ENCODE measurements at regions not wholly inside any gene's neighbourhood (a gene's known extent, or its start where the extent isn't known, plus 50 kb on each side); places are given as distances from the start of the nearest gene placed in this dataset.

DNA sequence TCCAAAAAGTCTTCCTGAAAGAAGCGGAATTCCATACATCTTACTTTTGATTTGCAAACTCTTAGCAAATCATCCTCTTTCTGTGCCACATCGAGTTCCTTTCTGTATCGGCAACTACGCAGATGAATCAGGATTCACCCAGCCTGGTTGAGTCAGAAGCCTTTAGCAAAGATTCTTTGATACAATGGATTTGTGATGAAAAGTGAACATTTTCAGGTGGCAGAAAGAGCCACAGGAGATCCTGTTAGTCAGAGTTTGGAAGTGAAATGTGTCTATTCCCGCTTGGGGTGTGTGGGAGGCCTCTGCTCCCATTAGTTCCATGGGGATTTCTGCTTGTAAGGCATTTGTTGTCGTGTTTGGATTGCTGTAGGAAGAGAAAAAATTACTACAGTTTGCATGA, 351.8 kb upstream of the WWC1 start:
- TF ChIP-seq CTCF (optimal IDR thresholded peaks at IDR 0.05 in 1 of 3, IDR thresholded peaks at IDR 0.05 in 1 of 3, conservative IDR thresholded peaks at IDR 0.05 in 1 of 3; ENCODE audit: extremely low read depth in 1 of 3, insufficient read depth in 2 of 3, low read length in 3 of 3): no peak
- TF ChIP-seq EZH2 (IDR thresholded peaks at IDR 0.05; ENCODE audit: low read length): no peak

Data from keratinocyte (primary cell).